GM23338 (cell line): ENCODE measurements at regions not wholly inside any gene's neighbourhood (a gene's known extent, or its start where the extent isn't known, plus 50 kb on each side); places are given as distances from the start of the nearest gene placed in this dataset.

ENCODE experiments used
- ATAC-seq: fragments of 200-7000 bp; cut with Tn5 transposase; 3 replicates; pipeline ENCODE4 v1.9.1; 2020
- DNase-seq: peaks from one replicate; pipeline ENCODE4 v3.0.0-alpha.2; 2015; ENCODE audit warnings: low spot score
- H2AFZ ChIP-seq: fragments of 200-600 bp; sonication (generic); 2 replicates; pipeline ENCODE4 v1.8.0; 2016; ENCODE audit warnings: antibody characterized with exemption, mild to moderate bottlenecking, moderate library complexity
- H3F3A ChIP-seq: fragments of 200-600 bp; sonication (generic); replicated peaks from 2 replicates; pipeline ENCODE4 v1.8.0; 2017; ENCODE audit warnings: antibody characterized with exemption, mixed run types, low read depth
- H3K27ac ChIP-seq: fragments of 200-600 bp; sonication (generic); 2 replicates; pipeline ENCODE4 v1.6.1; 2016; ENCODE audit warnings: low read depth
- H3K27me3 ChIP-seq: fragments of 200-600 bp; sonication (generic); 2 replicates; pipeline ENCODE4 v1.8.0; 2016; ENCODE audit warnings: mild to moderate bottlenecking, mixed run types, moderate library complexity; ENCODE audit not compliant: insufficient read depth
- H3K36me3 ChIP-seq: fragments of 200-600 bp; sonication (generic); 2 replicates; pipeline ENCODE4 v1.8.0; 2016; ENCODE audit warnings: mild to moderate bottlenecking; ENCODE audit not compliant: insufficient read depth
- H3K4me1 ChIP-seq: fragments of 200-600 bp; sonication (generic); 2 replicates; pipeline ENCODE4 v1.8.0; 2016; ENCODE audit warnings: mild to moderate bottlenecking, moderate library complexity; ENCODE audit not compliant: insufficient read depth
- H3K4me2 ChIP-seq: fragments of 200-600 bp; sonication (generic); 2 replicates; pipeline ENCODE4 v1.7.1; 2017; ENCODE audit warnings: mixed run types
- H3K4me3 ChIP-seq: fragments of 200-600 bp; sonication (generic); 2 replicates; pipeline ENCODE4 v1.6.1; 2016; ENCODE audit warnings: mixed run types
- H3K79me2 ChIP-seq: fragments of 200-600 bp; sonication (generic); replicated peaks from 2 replicates; pipeline ENCODE4 v1.8.0; 2017; ENCODE audit warnings: mild to moderate bottlenecking; ENCODE audit not compliant: insufficient read depth
- H3K9me2 ChIP-seq: fragments of 200-600 bp; sonication (generic); 2 replicates; pipeline ENCODE4 v1.8.0; 2017; ENCODE audit not compliant: insufficient read depth
- H4K20me1 ChIP-seq: fragments of 200-600 bp; sonication (generic); replicated peaks from 2 replicates; pipeline ENCODE4 v1.8.0; 2017; ENCODE audit warnings: mild to moderate bottlenecking; ENCODE audit not compliant: insufficient read depth
- H3K27ac Mint-ChIP-seq: 2 replicates; pipeline ENCODE4 v1.8.0; 2020; ENCODE audit warnings: inconsistent platforms, mild to moderate bottlenecking, moderate library complexity, mixed read lengths
- H3K27me3 Mint-ChIP-seq: 3 replicates; pipeline ENCODE4 v1.8.0; 2022; ENCODE audit warnings: low read depth, mild to moderate bottlenecking, moderate library complexity, mixed read lengths, inconsistent platforms; ENCODE audit not compliant: insufficient read depth, poor library complexity
- H3K36me3 Mint-ChIP-seq: 3 replicates; pipeline ENCODE4 v1.8.0; 2021; ENCODE audit warnings: low read depth, mild to moderate bottlenecking, inconsistent platforms, moderate library complexity, mixed read lengths
- H3K4me1 Mint-ChIP-seq: 3 replicates; pipeline ENCODE4 v1.8.0; 2020; ENCODE audit warnings: mild to moderate bottlenecking, inconsistent platforms, mixed read lengths
- H3K4me3 Mint-ChIP-seq: 3 replicates; pipeline ENCODE4 v1.8.0; 2021; ENCODE audit warnings: moderate library complexity, mild to moderate bottlenecking, inconsistent platforms, mixed read lengths
- H3K9me3 Mint-ChIP-seq: 3 replicates; pipeline ENCODE4 v1.8.0; 2020; ENCODE audit warnings: moderate library complexity, mild to moderate bottlenecking, inconsistent platforms, mixed read lengths
- CREB1 ChIP-seq: fragments of 250-450 bp; sonication (Bioruptor Pico); IDR thresholded peaks from 2 replicates; pipeline ENCODE4 v1.5.0; 2020; ENCODE audit warnings: low read depth, mild to moderate bottlenecking, moderate library complexity
- JUNB ChIP-seq: IDR thresholded peaks from one replicate; pipeline ENCODE4 v1.6.1; 2016; ENCODE audit warnings: antibody characterized with exemption; ENCODE audit not compliant: unreplicated experiment
- NANOG ChIP-seq: IDR thresholded peaks from 2 replicates; pipeline ENCODE4 v1.6.1; 2016; ENCODE audit warnings: antibody characterized with exemption, borderline replicate concordance
- POLR2AphosphoS5 ChIP-seq: IDR thresholded peaks from 2 replicates; pipeline ENCODE4 v1.6.1; 2016; ENCODE audit warnings: antibody characterized with exemption, low read depth
- ZNF331 ChIP-seq: fragments of 250-450 bp; sonication (Bioruptor Pico); IDR thresholded peaks from 2 replicates; pipeline ENCODE4 v1.5.0; 2020; ENCODE audit warnings: low read depth, mild to moderate bottlenecking, moderate library complexity
- TF ChIP-seq, protein P1 (sequence below): fragments of 250-450 bp; sonication (Bioruptor Pico); IDR thresholded peaks from 2 replicates; pipeline ENCODE4 v1.5.0; 2020; ENCODE audit warnings: mild to moderate bottlenecking, moderate library complexity
- TF ChIP-seq, protein P2 (sequence below): IDR thresholded peaks from 2 replicates; pipeline ENCODE4 v1.6.1; 2016; ENCODE audit warnings: antibody characterized with exemption

DNA sequence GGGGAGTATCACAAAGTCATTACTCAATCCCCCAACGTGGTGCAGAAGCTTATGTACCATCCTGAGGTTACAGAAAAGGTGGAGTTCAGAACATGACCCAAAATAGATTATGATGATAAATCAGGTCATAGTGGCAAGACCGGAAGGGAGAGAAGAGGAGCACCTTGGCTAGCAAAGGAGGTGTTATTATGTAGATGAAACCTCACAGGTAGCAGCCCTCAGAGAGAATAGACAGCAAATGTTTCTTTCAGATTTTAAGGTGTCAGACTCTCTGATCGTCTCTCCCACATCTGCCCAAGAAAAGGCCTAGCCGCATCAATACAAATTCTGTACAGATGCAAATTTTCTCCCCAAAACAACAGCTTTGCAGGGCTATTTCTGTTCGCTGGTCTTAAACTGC lies 88.3 kb upstream of the SEMA3D start:
- peak; percentile 44 for DNase-seq
- Mint-ChIP-seq H3K4me1 (peaks cover 37% of the 10 kb centered on the region), H3K27ac (peak overlapping the region; percentile 91; the same call in 1 of the 2 replicates), H3K9me3 (no peaks in the 10 kb centered on the region; the same call in 2 of the 3 replicates), H3K36me3 (peaks cover 6% of the 10 kb centered on the region; the same call in 1 of the 3 replicates), H3K4me3 (peak overlapping the region; percentile 42; the same call in 2 of the 3 replicates), H3K27me3 (no peaks in the 10 kb centered on the region)
- no peaks in the 10 kb centered on the region for H3K27me3 ChIP-seq
- H3F3A ChIP-seq = 0 out of 2 replicates have a peak, but pooled peaks cover 3% of the 10 kb centered on the region
- no peaks in the 10 kb centered on the region for H4K20me1 ChIP-seq
- no peak overlapping the region for H2AFZ ChIP-seq
- no peaks in the 10 kb centered on the region for H3K79me2 ChIP-seq
- peak overlapping the region; percentile 79 for H3K27ac ChIP-seq
- no peaks in the 10 kb centered on the region for H3K36me3 ChIP-seq
- peak overlapping the region; percentile 39 for H3K4me3 ChIP-seq
- no peaks in the 10 kb centered on the region for H3K9me2 ChIP-seq
- H3K4me2 ChIP-seq = peak overlapping the region; percentile 73
- TF ChIP-seq NANOG (peak; percentile 78), POLR2AphosphoS5 (no peak), CREB1 (CRISPR knock-in tag) (no peak)
- TF ChIP-seq, protein P1, sequence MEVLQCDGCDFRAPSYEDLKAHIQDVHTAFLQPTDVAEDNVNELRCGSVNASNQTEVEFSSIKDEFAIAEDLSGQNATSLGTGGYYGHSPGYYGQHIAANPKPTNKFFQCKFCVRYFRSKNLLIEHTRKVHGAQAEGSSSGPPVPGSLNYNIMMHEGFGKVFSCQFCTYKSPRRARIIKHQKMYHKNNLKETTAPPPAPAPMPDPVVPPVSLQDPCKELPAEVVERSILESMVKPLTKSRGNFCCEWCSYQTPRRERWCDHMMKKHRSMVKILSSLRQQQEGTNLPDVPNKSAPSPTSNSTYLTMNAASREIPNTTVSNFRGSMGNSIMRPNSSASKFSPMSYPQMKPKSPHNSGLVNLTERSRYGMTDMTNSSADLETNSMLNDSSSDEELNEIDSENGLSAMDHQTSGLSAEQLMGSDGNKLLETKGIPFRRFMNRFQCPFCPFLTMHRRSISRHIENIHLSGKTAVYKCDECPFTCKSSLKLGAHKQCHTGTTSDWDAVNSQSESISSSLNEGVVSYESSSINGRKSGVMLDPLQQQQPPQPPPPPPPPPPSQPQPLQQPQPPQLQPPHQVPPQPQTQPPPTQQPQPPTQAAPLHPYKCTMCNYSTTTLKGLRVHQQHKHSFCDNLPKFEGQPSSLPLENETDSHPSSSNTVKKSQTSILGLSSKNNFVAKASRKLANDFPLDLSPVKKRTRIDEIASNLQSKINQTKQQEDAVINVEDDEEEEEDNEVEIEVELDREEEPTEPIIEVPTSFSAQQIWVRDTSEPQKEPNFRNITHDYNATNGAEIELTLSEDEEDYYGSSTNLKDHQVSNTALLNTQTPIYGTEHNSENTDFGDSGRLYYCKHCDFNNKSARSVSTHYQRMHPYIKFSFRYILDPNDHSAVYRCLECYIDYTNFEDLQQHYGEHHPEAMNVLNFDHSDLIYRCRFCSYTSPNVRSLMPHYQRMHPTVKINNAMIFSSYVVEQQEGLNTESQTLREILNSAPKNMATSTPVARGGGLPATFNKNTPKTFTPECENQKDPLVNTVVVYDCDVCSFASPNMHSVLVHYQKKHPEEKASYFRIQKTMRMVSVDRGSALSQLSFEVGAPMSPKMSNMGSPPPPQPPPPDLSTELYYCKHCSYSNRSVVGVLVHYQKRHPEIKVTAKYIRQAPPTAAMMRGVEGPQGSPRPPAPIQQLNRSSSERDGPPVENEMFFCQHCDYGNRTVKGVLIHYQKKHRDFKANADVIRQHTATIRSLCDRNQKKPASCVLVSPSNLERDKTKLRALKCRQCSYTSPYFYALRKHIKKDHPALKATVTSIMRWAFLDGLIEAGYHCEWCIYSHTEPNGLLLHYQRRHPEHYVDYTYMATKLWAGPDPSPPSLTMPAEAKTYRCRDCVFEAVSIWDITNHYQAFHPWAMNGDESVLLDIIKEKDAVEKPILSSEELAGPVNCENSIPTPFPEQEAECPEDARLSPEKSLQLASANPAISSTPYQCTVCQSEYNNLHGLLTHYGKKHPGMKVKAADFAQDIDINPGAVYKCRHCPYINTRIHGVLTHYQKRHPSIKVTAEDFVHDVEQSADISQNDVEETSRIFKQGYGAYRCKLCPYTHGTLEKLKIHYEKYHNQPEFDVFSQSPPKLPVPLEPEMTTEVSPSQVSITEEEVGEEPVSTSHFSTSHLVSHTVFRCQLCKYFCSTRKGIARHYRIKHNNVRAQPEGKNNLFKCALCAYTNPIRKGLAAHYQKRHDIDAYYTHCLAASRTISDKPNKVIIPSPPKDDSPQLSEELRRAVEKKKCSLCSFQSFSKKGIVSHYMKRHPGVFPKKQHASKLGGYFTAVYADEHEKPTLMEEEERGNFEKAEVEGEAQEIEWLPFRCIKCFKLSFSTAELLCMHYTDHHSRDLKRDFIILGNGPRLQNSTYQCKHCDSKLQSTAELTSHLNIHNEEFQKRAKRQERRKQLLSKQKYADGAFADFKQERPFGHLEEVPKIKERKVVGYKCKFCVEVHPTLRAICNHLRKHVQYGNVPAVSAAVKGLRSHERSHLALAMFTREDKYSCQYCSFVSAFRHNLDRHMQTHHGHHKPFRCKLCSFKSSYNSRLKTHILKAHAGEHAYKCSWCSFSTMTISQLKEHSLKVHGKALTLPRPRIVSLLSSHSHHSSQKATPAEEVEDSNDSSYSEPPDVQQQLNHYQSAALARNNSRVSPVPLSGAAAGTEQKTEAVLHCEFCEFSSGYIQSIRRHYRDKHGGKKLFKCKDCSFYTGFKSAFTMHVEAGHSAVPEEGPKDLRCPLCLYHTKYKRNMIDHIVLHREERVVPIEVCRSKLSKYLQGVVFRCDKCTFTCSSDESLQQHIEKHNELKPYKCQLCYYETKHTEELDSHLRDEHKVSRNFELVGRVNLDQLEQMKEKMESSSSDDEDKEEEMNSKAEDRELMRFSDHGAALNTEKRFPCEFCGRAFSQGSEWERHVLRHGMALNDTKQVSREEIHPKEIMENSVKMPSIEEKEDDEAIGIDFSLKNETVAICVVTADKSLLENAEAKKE (CRISPR knock-in tag) = peak; percentile 42; the same call in 1 of the 2 replicates
- H3K4me1 ChIP-seq = peaks cover 38% of the 10 kb centered on the region
- ATAC-seq = peak; percentile 95

DNA sequence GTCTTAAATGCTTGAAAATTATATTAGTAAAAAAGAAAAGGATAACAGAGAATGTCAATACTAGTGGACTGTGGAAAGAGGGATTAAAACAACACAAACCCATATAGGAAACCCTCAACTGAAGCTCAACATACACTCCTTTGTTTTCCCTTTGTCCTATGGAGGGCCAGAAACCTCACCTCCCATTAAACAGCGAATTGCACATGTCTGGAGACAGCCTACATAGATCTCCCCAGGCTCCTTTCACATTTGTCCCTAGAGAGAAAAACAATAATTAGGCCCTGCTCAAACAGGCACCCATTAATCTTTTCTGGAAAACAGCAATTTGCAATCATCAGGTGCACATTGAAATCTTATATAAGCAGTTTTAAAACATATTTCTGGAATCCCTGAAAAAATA lies 87.6 kb upstream of the SEMA3D start:
- Histone ChIP-seq H3K9me2 (no peaks in the 10 kb centered on the region), H3K27me3 (no peaks in the 10 kb centered on the region), H3K27ac (peak overlapping the region; percentile 14; the same call in 1 of the 2 replicates), H3K79me2 (no peaks in the 10 kb centered on the region), H2AFZ (no peak overlapping the region), H3K4me3 (no peak overlapping the region), H4K20me1 (no peaks in the 10 kb centered on the region), H3K4me1 (peaks cover 41% of the 10 kb centered on the region), H3K36me3 (no peaks in the 10 kb centered on the region), H3F3A (0 out of 2 replicates have a peak, but pooled peaks cover 3% of the 10 kb centered on the region), H3K4me2 (peak overlapping the region; percentile 73)
- DNase-seq (peak; percentile 14), ATAC-seq (peak; percentile 55)
- Mint-ChIP-seq H3K4me1 (peaks cover 39% of the 10 kb centered on the region), H3K4me3 (no peak overlapping the region), H3K36me3 (peaks cover 6% of the 10 kb centered on the region; the same call in 1 of the 3 replicates), H3K9me3 (no peaks in the 10 kb centered on the region; the same call in 2 of the 3 replicates), H3K27ac (peak overlapping the region; percentile 91), H3K27me3 (no peaks in the 10 kb centered on the region)
- TF ChIP-seq, protein P2, sequence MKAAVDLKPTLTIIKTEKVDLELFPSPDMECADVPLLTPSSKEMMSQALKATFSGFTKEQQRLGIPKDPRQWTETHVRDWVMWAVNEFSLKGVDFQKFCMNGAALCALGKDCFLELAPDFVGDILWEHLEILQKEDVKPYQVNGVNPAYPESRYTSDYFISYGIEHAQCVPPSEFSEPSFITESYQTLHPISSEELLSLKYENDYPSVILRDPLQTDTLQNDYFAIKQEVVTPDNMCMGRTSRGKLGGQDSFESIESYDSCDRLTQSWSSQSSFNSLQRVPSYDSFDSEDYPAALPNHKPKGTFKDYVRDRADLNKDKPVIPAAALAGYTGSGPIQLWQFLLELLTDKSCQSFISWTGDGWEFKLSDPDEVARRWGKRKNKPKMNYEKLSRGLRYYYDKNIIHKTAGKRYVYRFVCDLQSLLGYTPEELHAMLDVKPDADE = no peak
- TF ChIP-seq ZNF331 = no peak
- TF ChIP-seq JUNB = no peak
- no peak for TF ChIP-seq NANOG
